ENCODE measurements at regions not wholly inside any gene's neighbourhood (a gene's known extent, or its start where the extent isn't known, plus 50 kb on each side); places are given as distances from the start of the nearest gene placed in this dataset.

DNA sequence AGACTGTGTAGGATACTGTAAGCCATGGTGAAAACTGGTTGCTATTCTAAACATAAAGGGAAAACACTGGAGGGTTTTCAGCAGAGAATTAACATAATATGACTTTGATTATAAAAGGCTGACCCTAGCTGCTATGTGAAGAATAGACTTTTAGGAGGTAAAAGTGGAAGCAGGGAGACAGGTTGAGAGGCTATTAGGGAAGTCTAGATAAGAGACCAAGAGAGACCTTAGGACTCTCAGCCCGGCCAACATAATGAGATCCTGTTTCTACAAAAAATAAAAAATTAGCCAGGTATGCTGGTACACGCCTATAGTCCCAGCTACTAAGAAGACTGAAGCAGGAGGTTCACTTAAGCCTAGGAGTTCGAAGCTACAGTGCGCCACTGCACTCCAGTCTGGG is 393.2 kb upstream of the PMFBP1 start:
- Histone ChIP-seq H3K9me3 (ENCODE audit: low read length) (no peaks in the 10 kb centered on the region), H3K27ac (ENCODE audit: low read length) (no peak overlapping the region), H3K9ac (ENCODE audit: low read length) (no peak overlapping the region), H3K4me2 (ENCODE audit: low read length) (no peak overlapping the region), H3K79me2 (replicated peaks; ENCODE audit: insufficient read depth, low read length) (no peaks in the 10 kb centered on the region), H2AFZ (ENCODE audit: low read depth, low read length) (no peak overlapping the region), H3F3A (ENCODE audit: insufficient read depth, low read length, poor library complexity, severe bottlenecking) (no peaks in the 10 kb centered on the region), H3K36me3 (ENCODE audit: insufficient read depth, low read length) (no peaks in the 10 kb centered on the region), H4K20me1 (ENCODE audit: insufficient read depth) (no peaks in the 10 kb centered on the region), H3K4me3 (ENCODE audit: low read length) (no peak overlapping the region), H3K9me2 (ENCODE audit: insufficient read depth, low read length) (no peaks in the 10 kb centered on the region), H3K27me3 (ENCODE audit: insufficient read depth, low read depth, low read length) (no peaks in the 10 kb centered on the region)
- TF ChIP-seq TAF1 (IDR thresholded peaks at IDR 0.05; ENCODE audit: low read depth) (no peak), EZH2 (IDR thresholded peaks at IDR 0.05; ENCODE audit: borderline replicate concordance, insufficient read depth, low read length, poor library complexity, severe bottlenecking) (no peak), REST (IDR thresholded peaks at IDR 0.05; ENCODE audit: borderline replicate concordance) (no peak), MXI1 (conservative IDR thresholded peaks at IDR 0.05; ENCODE audit: poor library complexity, severe bottlenecking) (no peak), CTCF (IDR thresholded peaks at IDR 0.05; ENCODE audit: poor library complexity, severe bottlenecking) (no peak), EP300 (conservative IDR thresholded peaks at IDR 0.05; ENCODE audit: poor library complexity, severe bottlenecking) (no peak), SMC3 (conservative IDR thresholded peaks at IDR 0.05; ENCODE audit: poor library complexity) (no peak), RAD21 (conservative IDR thresholded peaks at IDR 0.05) (no peak), POLR2AphosphoS5 (IDR thresholded peaks at IDR 0.05) (no peak)

GRCh38 chr16:72560617-72561016 is 388.7 kb upstream of the PMFBP1 start:
- no peaks in the 10 kb centered on the region for H3K27me3 ChIP-seq (ENCODE audit: insufficient read depth, low read depth, low read length)
- H3K4me2 ChIP-seq (ENCODE audit: low read length), result peak overlapping the region; percentile 36
- H3K9ac ChIP-seq (ENCODE audit: low read length), result no peak overlapping the region
- H4K20me1 ChIP-seq (ENCODE audit: insufficient read depth), result no peaks in the 10 kb centered on the region
- TF ChIP-seq EZH2 (IDR thresholded peaks at IDR 0.05; ENCODE audit: borderline replicate concordance, insufficient read depth, low read length, poor library complexity, severe bottlenecking) (no peak), POLR2AphosphoS5 (IDR thresholded peaks at IDR 0.05) (no peak), MXI1 (conservative IDR thresholded peaks at IDR 0.05; ENCODE audit: poor library complexity, severe bottlenecking) (no peak), REST (IDR thresholded peaks at IDR 0.05; ENCODE audit: borderline replicate concordance) (no peak), CTCF (IDR thresholded peaks at IDR 0.05; ENCODE audit: poor library complexity, severe bottlenecking) (no peak), TAF1 (IDR thresholded peaks at IDR 0.05; ENCODE audit: low read depth) (no peak), SMC3 (conservative IDR thresholded peaks at IDR 0.05; ENCODE audit: poor library complexity) (no peak), EP300 (conservative IDR thresholded peaks at IDR 0.05; ENCODE audit: poor library complexity, severe bottlenecking) (no peak), RAD21 (conservative IDR thresholded peaks at IDR 0.05) (no peak)
- no peaks in the 10 kb centered on the region for H3K9me2 ChIP-seq (ENCODE audit: insufficient read depth, low read length)
- H3K4me3 ChIP-seq (ENCODE audit: low read length), result peak overlapping the region; percentile 28
- peak overlapping the region; percentile 3 for H3K27ac ChIP-seq (ENCODE audit: low read length)
- H3K79me2 ChIP-seq (replicated peaks; ENCODE audit: insufficient read depth, low read length), result no peaks in the 10 kb centered on the region
- H2AFZ ChIP-seq (ENCODE audit: low read depth, low read length), result no peak overlapping the region
- H3F3A ChIP-seq (ENCODE audit: insufficient read depth, low read length, poor library complexity, severe bottlenecking), result no peaks in the 10 kb centered on the region
- H3K36me3 ChIP-seq (ENCODE audit: insufficient read depth, low read length), result no peaks in the 10 kb centered on the region
- H3K9me3 ChIP-seq (ENCODE audit: low read length), result no peaks in the 10 kb centered on the region
